Mesenteric fat pad (tissue), 1 donor: ENCODE measurements at regions not wholly inside any gene's neighbourhood (a gene's known extent, or its start where the extent isn't known, plus 50 kb on each side); places are given as distances from the start of the nearest gene placed in this dataset.
"Not testable (repeated sequence)": the region's sequence is repeated elsewhere in the genome, so short reads cannot be mapped to it uniquely, and the experiment has no call there.

Experiments used
- DNase-seq: peaks from one replicate; pipeline ENCODE4 v3.0.0-alpha.2; 2020; ENCODE audit warnings: low spot score
- donor health status: DM: yes; HTN: yes; CAD: no.

GRCh38 chr5:52255308-52255707 lies 532.4 kb upstream of the ITGA1 start:
- DNase-seq, result no peak

GRCh38 chr5:52262844-52263243 lies 524.9 kb upstream of the ITGA1 start:
- no peak for DNase-seq

GRCh38 chr5:52269401-52269800 lies 518.3 kb upstream of the ITGA1 start:
- no peak for DNase-seq

GRCh38 chr5:52269859-52270258 lies 517.9 kb upstream of the ITGA1 start:
- DNase-seq, result no peak

GRCh38 chr5:52275639-52276038 lies 512.1 kb upstream of the ITGA1 start:
- no peak for DNase-seq

GRCh38 chr5:52277101-52277500 lies 510.6 kb upstream of the ITGA1 start:
- no peak for DNase-seq

- no peak for DNase-seq
These were observed 505.1 kb upstream of the ITGA1 start for GRCh38 chr5:52282647-52283046.

GRCh38 chr5:52283221-52283620 lies 504.5 kb upstream of the ITGA1 start:
- DNase-seq, result no peak

- DNase-seq, result no peak
These were observed 486.9 kb upstream of the ITGA1 start for GRCh38 chr5:52300703-52301372.

- not testable (repeated sequence) for DNase-seq
These were observed 482.9 kb upstream of the ITGA1 start for GRCh38 chr5:52304816-52305215.

GRCh38 chr5:52328220-52328806 lies 459.4 kb upstream of the ITGA1 start:
- no peak for DNase-seq

GRCh38 chr5:52331725-52332124 lies 456.0 kb upstream of the ITGA1 start:
- no peak for DNase-seq

- no peak for DNase-seq
These were observed 453.3 kb upstream of the ITGA1 start for GRCh38 chr5:52334367-52334766.

GRCh38 chr5:52339285-52339684 lies 448.4 kb upstream of the ITGA1 start:
- DNase-seq, result no peak

- no peak for DNase-seq
These were observed 445.4 kb upstream of the ITGA1 start for GRCh38 chr5:52342361-52342760.

- no peak for DNase-seq
These were observed 431.3 kb upstream of the ITGA1 start for GRCh38 chr5:52356311-52356918.

GRCh38 chr5:52359261-52359660 lies 428.5 kb upstream of the ITGA1 start:
- DNase-seq, result no peak

- DNase-seq, result no peak
These were observed 426.7 kb upstream of the ITGA1 start for GRCh38 chr5:52360985-52361384.

GRCh38 chr5:52374286-52374685 lies 413.4 kb upstream of the ITGA1 start:
- no peak for DNase-seq

- DNase-seq, result no peak
These were observed 411.7 kb upstream of the ITGA1 start for GRCh38 chr5:52375969-52376368.

- DNase-seq, result no peak
These were observed 411.1 kb upstream of the ITGA1 start for GRCh38 chr5:52376592-52376991.

- no peak for DNase-seq
These were observed 409.5 kb upstream of the ITGA1 start for GRCh38 chr5:52378237-52378636.

- no peak for DNase-seq
These were observed 399.4 kb upstream of the ITGA1 start for GRCh38 chr5:52388349-52388748.
